ENCODE measurements at regions not wholly inside any gene's neighbourhood (a gene's known extent, or its start where the extent isn't known, plus 50 kb on each side); places are given as distances from the start of the nearest gene placed in this dataset.

DNA sequence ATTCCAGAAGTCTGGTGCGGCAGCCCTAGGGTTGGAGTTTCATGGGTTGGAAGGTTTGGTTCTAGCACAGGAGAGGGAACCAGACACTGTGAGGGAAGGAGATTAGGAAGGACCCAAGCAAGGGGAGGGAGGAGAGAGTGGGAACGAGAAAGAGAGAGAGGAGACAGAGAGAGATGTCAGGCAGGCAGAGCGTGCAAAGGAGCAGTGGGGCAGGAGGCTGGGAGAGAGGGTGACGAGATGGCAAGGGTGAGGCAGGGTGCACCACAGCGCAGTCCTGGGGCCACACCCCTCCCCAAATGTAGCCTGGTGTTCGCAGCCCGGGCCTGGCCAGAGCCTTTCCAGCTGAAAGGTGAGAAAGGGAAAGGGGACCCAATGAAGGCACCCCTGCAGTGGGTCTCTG, 162.9 kb upstream of the TLE3 start:
- TF ChIP-seq, protein P1, sequence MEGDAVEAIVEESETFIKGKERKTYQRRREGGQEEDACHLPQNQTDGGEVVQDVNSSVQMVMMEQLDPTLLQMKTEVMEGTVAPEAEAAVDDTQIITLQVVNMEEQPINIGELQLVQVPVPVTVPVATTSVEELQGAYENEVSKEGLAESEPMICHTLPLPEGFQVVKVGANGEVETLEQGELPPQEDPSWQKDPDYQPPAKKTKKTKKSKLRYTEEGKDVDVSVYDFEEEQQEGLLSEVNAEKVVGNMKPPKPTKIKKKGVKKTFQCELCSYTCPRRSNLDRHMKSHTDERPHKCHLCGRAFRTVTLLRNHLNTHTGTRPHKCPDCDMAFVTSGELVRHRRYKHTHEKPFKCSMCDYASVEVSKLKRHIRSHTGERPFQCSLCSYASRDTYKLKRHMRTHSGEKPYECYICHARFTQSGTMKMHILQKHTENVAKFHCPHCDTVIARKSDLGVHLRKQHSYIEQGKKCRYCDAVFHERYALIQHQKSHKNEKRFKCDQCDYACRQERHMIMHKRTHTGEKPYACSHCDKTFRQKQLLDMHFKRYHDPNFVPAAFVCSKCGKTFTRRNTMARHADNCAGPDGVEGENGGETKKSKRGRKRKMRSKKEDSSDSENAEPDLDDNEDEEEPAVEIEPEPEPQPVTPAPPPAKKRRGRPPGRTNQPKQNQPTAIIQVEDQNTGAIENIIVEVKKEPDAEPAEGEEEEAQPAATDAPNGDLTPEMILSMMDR (conservative IDR thresholded peaks at IDR 0.05; ENCODE audit: low read depth, low read length), result no peak
- DNase-seq (ENCODE audit: low read depth), result no peak
- no peak overlapping the region for H3K4me3 ChIP-seq (ENCODE audit: low read length)

DNA sequence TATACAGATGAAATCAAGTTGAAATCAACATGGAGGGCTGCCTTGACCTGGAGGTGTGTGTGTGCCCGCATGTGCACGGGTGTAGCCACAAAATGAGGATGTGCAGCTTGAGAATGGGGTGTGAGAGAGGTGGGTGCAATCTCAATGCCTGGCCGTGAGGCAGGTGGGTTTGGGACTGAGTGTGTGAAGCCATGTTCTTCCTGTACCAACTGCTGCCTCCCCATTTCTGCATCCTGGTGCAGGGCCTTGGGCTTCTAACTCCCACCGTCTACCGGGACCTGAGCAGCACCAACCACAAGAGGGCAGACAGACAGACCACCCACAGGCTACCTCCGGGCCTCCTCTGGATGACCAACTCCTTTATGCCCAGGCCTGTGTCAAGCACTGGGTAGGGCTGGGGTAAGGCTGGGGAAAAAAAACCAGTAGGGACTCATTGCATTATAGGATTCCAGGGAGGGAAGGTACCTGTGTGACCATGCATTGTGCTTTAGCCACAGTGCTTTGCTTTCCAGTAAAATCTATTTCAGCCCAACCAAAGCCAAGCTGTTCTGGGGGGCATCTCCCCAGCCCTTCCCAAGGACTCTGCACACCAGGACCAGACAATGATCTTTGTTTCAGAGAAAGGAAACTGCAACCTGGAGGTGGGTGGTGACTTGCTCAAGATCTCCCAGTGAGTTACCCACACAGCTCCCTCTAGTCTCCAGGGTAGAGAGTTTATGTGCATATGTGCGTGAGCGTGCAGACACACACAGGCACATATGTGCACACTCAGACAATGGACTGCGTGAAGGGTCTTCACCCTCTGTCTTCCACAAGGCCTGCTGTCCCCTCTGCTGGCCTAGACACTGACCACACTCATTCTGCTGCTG, 162.2 kb upstream of the TLE3 start:
- TF ChIP-seq, protein P1 (conservative IDR thresholded peaks at IDR 0.05; ENCODE audit: low read depth, low read length), result peak; percentile 50
- H3K4me3 ChIP-seq (ENCODE audit: low read length), result no peak overlapping the region
- DNase-seq (ENCODE audit: low read depth), result no peak

DNA sequence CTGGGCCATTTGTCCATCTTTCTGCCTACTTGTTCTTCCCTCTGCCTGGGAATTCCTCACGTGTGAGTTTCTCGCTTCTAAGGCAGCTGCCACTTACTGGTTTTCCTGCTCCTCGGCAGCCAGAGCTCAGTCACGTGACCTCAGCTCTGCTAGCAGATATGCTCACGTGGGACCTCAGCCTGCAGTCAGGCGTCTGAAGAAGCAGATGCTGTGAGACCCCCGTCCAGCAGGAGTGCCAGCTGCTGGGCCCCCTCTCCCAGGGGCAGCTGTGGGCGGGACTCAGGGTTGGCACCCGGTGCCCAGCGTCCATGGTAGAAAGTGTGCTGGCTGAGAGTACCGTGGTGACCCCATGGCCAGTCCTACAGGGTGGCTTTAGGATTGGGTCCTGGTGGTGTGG, 161.3 kb upstream of the TLE3 start:
- DNase-seq (ENCODE audit: low read depth), result peak; percentile 64
- TF ChIP-seq, protein P1 (conservative IDR thresholded peaks at IDR 0.05; ENCODE audit: low read depth, low read length), result no peak

DNA sequence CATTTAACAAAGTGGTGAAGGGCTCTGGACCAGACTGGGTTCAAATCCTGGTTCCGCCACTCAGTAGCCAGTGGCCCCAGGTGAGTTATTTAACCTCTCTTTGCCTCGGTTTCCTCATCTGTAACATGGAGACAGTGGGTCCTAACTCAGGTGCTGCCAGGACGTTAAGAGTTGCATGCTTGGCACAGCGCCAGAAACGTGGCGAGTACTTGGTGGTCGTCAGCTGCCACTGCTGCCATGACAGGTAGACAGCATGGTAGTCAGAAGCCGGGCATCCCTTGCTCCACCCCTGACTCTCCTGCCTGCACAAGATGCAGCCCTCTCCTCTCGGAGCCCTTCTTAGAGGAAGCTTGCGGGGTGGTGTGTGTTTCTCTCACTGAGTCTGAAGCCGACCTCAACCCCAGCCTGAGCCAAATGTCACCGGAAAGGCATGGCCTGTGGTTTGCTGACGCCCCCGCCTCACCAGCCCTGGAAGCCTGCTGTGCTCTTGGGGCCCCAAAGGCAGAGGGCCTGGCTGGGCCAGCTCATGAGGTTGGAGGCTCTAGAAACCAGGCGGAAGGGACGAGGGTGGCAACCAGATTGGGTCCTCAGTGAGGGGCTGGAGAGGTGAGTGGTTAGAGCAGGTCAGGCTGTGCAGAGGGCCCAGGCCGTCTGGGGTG, 160.8 kb upstream of the TLE3 start:
- no peak for DNase-seq (ENCODE audit: low read depth)
- TF ChIP-seq, protein P1 (conservative IDR thresholded peaks at IDR 0.05; ENCODE audit: low read depth, low read length), result no peak

More for the DNA sequence above, 161.3 kb upstream of the TLE3 start:
- no peak overlapping the region for H3K4me3 ChIP-seq (ENCODE audit: low read length)

GRCh38 chr15:70257573-70258248, 160.0 kb upstream of the TLE3 start:
- TF ChIP-seq, protein P1 (conservative IDR thresholded peaks at IDR 0.05; ENCODE audit: low read depth, low read length), result no peak
- H3K4me3 ChIP-seq (ENCODE audit: low read length), result no peak overlapping the region
- no peak for DNase-seq (ENCODE audit: low read depth)

More for the DNA sequence above, 160.8 kb upstream of the TLE3 start:
- no peak overlapping the region for H3K4me3 ChIP-seq (ENCODE audit: low read length)

GRCh38 chr15:70257047-70257446, 159.3 kb upstream of the TLE3 start:
- TF ChIP-seq, protein P1 (conservative IDR thresholded peaks at IDR 0.05; ENCODE audit: low read depth, low read length), result no peak
- no peak for DNase-seq (ENCODE audit: low read depth)
- no peak overlapping the region for H3K4me3 ChIP-seq (ENCODE audit: low read length)
